Activated naive CD4-positive, alpha-beta T cell (primary cell): ENCODE measurements at regions not wholly inside any gene's neighbourhood (a gene's known extent, or its start where the extent isn't known, plus 50 kb on each side); places are given as distances from the start of the nearest gene placed in this dataset.
"Not testable (repeated sequence)": the region's sequence is repeated elsewhere in the genome, so short reads cannot be mapped to it uniquely, and the experiment has no call there.

Experiments
- DNase-seq, 4 experiments: peaks; one replicate each; lab custom pipeline; 2025; lab: John Stamatoyannopoulos, UW

DNA sequence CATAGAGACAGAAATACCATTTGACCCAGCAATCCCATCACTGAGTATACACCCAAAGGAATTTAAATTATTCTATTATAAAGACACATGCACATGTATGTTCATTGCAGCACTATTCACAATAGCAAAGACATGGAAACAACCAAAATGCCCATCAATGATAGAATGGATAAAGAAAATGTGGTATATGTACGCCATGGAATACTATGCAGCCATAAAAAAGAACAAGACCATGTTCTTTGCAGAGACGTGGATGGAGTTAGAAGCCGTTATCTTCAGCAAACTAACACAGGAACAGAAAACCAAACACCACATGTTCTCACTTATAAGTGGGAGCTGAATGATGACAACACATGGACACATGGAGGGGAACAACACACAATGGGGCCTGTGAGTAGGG lies 444.0 kb downstream of the CD83 start:
- not testable (repeated sequence) for DNase-seq

DNA sequence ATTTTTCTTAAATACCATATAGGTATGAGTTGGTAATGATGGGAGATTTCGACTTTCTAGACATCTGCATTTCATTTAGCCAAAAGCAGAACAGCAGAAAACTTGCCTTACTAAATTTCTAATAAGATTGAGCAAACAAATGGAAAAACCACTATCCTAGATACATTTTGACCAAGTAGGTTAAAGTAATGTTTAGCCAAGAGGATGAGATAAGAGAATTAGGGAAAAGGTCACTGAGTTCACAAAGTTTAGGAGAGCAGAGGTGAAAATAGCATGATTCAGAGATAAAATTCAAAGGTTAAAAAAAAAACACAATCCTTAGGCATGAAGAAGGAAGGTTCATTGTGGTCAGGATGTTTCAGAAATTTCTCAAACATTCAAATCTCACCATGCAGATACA lies 450.3 kb downstream of the CD83 start:
- no peak for DNase-seq

DNA sequence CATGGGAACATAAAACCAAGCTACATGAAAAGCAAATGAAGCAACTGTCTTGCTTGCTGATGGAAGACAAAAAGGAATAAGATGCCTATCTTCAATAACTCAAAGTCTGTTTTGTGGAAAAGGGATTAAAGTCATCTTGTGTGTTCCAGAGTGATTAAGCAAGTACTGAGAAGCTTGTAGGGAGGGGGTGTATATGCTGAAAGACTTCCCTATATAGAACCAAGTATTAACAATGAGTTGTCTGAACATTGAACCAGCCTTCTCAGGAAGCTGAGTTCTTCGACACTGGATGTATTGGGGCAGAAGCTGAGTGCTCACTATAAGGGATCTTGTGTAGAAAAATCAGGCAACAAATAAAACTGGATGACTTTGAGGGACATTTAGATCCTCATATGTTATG lies 451.8 kb downstream of the CD83 start:
- DNase-seq = no peak

DNA sequence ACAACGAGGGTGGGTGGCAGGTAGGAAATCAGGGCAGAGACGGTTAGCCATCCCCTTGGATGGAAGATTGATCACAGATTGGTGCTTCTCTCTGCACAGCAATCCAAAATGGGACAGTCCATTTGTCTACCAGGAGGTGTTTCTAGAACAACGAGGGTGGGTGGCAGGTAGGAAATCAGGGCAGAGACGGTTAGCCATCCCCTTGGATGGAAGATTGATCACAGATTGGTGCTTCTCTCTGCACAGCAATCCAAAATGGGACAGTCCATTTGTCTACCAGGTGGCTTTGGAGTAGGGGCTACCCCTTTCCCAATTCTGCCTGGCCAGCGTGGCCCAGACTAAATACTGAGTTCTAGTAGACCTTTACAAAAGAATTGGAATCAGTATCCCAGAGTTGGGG lies 452.3 kb downstream of the CD83 start:
- not testable (repeated sequence) for DNase-seq

DNA sequence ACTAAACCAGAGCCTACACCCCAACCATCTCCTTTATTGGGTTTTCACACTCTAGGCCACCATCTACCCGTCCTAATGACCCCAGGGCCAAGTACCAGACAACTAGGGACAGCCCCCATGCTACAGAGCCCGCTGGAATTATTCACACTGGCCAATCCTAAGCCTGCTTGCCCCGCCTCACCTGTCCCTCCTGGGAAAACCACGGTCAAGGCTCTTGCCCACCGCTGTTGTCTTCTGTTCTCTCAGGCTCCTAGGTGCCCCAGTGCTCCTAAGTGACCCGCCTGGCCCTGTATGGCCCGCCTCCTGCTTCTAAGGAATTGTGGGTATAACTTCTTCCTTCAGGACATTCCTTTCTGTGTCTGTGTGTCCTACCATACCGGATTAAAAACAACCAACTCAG lies 453.4 kb downstream of the CD83 start:
- no peak for DNase-seq

DNA sequence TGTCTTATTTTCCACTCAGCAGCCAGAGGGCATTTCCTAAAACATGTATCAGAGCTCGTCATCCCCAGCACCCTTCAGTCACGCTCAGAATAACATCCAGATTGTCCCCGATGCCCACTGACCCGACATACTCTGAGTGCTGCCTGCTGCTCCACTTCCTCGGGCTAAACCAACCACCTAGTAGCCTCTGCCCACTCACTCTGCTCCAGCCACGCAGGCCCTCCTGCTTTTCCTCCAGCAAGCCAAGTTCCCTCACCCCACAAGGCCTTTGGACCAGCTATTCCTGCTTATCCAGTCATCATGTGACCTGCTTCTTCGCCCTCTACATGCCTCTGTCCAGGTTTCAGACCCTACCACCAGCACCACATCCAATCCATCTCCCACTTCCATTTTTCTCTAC lies 454.2 kb downstream of the CD83 start:
- DNase-seq = no peak

DNA sequence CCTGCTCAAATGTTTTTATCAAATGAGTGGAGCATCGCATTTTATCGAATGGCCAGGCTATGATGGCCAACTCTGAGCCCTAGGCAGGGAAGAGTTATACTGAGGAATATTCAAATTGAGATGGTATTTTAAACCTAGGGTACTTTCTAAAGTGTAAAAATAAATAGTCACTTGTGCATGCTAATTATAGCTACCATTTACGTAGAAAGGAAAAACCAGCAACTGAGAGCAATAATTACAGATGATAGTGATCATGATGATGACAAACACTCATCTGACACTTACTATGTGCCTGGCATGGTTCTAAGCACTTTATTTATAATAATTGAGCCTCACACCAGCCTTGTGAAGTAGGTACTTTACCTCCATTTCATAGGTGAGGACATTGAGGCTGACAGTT lies 455.7 kb downstream of the CD83 start:
- no peak for DNase-seq

DNA sequence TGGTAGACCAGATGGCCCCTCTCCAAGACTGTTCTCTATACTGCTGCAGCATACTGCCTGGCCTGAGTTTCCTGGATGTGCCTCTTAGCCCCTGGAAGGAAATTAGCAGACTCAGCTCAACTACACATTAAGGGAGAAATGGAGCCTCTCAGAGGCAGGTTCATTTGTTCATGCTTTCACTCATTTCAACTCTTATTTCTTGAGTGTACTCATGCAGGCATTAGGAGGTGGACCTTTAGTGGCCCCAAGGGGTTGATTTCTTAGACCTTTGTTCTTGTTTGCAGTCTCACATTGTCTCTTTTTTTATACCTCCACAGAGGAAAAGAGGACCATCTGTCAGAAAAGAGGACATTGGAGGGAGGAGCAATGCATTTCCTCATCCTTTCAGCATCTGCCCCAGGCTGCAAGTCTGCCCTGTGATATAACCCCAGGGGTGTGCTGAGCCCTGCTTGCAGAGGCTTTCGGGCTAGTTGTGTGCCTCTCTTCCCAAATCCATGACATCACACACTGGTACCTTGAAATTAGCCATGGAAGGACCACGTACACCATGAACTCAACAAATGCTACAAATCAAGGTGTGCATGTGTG lies 456.2 kb downstream of the CD83 start:
- DNase-seq = no peak

DNA sequence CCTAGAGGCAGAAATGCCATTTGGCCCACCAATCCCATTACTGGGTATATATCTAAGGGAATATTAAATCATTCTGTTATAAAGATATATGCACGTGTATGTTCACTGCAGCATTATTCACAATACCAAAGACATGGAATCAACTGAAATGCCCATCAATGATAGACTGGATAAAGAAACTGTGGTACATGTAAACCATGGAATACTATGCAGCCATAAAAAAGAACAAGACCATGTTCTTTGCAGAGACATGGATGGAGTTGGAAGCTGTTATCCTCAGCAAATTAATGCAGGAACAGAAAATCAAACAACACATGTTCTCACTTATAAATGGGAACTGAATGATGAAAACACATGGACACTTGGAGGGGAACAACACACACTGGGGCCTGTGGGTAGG lies 458.4 kb downstream of the CD83 start:
- no peak for DNase-seq

DNA sequence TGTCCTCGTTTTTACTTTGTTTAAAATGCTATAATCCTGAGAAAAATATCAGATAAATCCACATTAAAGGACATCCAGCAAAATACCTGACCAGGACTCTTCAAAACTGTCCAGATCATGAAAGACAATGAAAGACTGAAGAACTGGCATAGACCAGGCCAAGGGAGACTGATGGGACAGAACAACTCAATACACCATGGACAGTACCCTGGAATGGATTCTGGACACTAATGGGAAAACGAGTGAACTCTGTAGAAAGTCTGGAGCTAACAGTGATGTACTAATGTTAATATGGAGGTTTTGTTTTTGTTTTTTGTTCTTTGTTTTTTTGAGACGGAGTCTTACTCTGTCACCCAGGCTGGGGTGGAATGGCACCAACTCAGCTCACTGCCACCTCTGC lies 461.4 kb downstream of the CD83 start:
- no peak for DNase-seq

DNA sequence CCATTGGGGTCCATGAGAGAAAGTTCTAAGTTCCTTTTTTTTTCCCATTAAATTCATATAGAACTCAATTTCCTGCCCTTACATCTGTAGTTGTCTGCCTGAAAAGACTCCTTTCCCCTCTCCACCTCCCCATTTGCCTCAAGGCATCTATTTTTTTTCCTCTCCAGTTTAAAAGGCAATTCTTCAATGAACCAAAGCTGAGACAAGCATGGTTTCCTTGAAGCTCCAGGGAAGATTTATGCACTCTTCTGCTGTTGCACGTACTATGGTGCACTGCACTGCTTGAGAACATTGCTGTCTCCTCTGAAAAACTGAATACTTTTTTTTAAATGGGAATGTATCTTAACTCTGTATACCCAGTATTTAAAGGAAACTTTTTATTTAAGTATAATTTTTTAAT lies 465.2 kb downstream of the CD83 start:
- no peak for DNase-seq

DNA sequence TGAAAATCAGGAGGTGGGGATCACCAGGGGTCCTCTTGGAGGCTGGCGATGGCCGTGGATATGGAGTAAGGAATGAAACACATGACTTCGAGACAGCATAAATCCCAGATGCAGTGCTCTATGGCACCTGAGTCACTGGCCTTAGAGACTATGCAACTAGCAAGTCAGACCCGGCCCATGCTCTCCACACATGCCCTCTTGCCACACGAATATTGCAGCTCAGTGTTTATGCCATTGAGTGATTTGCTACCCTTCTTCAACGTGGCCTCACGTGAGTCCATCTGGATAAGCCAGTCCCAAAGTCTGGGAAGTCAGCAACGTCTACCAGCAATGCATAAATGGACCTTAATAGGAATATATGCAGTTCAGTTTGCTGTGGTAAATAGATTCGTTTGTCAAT lies 466.3 kb downstream of the CD83 start:
- DNase-seq = no peak

DNA sequence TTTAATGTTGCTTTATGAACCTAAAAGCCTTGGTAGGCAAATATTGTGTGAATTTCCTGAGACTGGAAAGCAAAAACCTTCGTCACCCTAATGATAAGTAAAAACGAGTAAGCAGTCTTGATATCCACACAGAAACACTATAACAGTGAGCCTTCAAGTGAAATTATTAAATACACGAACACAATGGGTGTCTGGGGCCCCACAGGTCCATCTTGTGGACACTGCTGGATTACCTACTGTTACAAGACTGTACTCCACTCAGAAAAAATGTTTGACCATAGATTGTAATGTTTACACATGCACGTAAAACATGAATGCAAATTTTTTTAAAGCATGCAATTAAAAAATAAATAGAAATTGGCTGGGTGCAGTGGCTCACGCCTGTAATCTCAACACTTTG lies 466.9 kb downstream of the CD83 start:
- no peak for DNase-seq

DNA sequence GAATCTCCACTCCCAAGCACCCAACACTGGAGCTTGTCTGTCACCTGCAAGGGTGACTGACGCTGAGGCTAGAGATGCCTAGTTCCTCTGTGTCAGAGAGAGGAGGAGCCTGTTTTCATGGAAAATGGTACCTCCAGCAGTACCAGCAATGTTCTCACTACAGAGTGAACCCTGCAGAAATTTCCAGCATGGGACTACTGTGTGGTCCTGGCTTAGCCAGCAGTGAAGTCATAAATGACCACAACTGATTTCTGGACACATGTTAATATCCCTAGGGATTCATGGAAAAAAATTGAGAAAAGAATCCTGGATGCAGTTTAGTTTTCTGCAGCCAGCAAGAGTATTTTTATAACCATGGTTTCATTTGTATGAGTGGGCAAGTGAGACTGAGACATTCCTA lies 468.1 kb downstream of the CD83 start:
- DNase-seq = no peak

DNA sequence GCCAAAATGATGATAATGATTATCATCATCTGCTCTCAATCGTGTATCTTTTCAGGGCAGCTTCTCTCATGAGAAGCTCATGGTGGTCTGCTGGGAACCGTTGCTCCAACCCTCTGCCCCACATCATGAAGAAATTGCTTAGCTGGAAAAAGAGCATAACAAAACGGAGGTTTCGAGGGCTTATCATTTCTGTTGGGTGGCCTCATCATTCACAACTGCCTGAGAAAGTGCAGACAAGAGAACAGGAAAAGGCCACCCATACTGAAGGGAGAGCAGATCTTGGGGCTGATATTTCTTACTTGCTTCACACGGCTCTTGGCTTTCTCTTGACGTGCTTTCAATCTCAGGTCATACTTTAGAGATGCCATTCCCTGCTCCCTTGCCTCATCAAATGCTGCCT lies 471.6 kb downstream of the CD83 start:
- DNase-seq = no peak

DNA sequence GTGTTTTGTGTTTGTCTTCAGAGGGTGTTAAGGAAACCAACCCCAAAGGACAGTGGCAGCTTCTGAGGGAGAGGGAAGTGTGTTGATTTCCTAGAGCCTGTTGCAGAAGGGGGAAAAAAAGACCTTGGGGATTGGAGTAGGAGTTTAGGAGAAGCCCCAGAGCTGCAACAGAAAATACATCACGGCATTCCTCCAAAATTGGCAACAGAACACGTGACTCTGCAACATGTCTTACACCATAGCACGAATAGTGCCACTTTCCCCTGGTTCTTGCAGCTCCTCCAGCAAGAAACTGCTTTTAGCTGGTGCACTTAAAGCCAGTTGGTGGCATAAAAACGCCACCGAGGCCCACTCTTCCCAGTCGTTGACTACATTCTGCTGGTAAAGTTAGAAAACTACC lies 473.0 kb downstream of the CD83 start:
- no peak for DNase-seq

DNA sequence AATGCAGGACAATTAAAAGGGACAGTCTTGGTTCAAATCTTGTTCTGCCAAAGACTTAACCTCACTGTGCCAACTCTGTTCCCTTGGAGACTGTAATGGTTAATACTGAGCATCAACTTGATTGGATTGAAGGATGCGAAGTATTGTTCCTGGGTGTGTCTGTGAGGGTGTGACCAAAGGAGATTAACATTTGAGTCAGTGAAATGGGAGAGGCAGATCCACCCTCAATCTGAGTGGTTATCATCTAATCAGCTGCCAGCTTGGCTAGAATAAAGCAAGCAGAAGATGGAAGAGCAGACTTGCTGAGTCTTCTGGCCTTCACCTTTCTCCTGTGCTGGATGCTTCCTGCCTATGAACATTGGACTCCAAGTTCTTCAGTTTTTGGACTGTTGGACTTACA lies 474.4 kb downstream of the CD83 start:
- DNase-seq = no peak

DNA sequence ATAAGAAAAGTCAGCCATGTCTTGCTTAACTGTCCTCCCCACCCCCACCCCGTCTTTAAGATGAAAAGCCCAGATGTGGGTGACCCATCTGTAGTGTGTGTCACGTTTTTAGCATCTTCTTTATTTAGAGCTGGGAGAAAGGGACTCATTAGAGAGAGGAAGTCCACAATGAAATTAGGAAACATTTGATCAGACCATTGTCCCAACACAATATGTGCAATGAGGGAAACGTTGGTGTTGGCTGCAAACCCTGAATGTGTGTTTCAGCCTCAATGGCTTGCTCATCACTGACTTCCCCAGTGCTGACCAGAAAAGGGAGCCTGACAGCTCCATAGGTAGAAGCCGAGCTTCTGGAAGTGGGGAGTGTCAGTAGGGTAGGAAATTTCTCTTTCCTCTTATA lies 475.7 kb downstream of the CD83 start:
- DNase-seq = no peak

DNA sequence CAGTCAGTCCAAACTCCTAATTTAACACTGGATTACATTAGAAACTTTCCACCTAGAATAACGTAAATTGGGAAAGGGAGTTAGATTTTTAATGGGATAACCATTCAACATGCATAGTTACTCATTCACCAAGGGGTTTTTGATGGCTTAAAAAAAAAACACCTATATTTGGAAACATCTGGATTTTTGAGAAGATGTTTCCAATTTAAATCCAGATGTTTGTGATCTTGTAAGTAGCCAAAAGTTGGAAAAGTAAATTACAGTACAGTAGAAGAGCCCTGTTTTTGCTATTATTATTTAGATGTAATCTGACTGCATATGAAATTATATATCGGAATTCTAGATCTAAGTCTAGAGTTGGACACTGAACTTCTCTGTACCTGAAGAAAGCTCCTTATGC lies 478.2 kb downstream of the CD83 start:
- DNase-seq = no peak

DNA sequence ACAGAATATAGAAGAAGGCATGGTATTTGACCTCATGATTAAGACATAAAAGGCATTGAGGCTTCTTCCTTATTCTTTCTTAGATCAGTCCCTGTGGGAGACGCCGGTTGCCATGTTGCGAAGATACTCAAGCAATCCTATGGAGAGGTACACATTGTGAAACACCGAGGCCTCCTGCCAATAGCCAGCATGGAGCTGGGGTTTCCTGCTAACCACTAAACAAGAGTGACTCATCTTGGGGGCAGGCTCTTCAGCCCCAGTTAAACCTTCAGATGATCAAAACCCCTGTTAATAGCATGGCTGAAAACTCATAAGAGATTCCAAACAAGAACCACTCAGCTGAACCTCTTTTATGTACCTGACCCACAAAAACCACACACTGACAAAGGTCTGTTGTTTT lies 478.8 kb downstream of the CD83 start:
- peak in 1 of 4 experiments; percentile 1 for DNase-seq

DNA sequence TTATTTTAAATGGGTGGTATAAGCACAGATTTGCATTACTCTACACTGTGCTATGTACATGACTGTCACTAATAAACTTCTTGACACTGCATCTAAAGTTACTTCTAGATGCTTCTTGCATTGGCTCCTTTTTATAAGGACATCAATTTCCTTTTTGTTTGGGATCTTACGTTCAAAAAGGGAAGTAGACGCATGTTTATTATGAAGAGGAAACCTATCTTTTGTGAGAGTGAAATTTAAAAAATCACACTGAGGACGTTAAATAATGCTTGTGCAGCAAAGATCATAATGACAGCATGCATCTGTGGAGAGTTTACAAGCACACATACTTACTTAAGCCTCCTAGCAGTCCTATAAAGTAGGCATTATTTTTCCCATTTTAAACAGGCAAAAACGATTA lies 479.5 kb downstream of the CD83 start:
- DNase-seq = no peak

DNA sequence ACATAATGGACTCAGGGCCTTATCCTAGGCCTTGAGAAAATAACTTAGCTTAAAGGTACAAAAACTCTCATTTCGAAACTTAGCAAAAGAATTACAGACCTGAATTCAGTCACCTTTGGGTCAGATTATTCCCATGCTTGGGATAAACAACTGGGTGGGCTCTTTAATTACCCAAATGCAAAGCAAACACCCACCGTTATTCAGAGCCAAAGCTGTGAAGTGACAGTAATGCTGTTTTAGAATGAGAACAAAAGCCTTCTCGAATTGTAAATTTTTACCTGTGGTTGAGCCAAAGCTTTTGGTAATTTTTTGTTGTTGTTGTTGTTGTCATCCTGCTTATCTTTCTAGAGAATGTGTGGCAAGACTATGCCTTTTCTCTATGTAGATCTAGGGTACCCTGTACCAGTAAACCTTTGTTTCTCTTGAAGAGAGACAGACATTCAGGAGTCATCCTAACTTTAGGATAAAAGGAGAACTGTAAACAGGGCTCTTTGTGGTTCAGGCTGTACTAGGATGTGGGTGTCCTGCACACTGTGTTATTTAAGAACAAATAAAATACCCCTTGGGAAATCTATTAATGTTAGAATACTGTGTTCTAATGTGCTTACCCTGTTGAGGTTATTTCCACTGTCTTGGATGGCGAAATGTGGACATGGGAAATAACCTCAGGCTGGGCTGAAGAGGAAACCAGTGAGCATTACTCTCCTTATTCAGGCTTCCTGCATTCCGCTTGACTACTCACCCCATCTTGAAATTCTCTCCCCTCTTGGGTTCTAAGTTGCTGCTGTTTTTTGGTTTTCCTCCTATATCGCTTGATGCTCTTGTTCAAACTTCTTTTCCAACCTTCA lies 480.7 kb downstream of the CD83 start:
- no peak for DNase-seq

DNA sequence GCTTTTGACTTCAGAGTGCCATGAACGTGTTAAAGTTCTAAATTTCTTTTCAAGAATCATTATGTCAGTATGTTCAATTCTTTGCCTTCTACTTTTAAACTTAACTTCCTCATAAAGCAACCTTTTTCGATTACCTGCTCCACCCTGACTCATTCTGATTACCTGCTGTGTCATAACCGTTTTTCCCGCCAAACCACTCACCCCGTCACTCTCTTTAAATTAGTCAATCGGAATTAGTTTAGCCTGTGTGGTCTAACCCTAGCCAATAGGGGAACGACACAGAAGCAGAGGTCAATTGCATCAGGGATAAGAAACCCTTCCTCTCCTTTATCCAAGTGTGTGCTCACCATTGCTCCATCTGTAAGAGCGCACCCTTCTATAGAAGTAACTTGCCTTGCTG lies 482.7 kb downstream of the CD83 start:
- DNase-seq = not testable (repeated sequence)

DNA sequence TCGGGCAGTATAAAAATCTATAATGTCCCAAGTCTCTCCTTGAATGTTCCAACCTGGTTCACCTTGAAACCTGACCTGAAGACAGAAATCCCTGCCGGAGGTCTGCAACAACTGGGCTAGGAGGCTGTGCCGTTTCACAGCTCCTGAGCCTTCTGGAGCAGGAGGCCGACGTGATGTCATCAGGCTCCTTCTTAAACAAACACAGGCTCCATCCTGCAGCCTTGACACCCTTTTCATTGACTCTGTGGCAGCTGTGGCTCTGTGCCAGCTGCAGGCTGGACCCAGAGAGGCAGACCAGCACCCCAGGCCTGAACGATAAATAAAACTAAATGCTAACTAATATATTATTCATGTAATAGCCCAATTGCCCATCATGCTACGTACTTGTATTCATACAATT lies 483.9 kb downstream of the CD83 start:
- DNase-seq = no peak
